ENCODE measurements at regions not wholly inside any gene's neighbourhood (a gene's known extent, or its start where the extent isn't known, plus 50 kb on each side); places are given as distances from the start of the nearest gene placed in this dataset.

DNA sequence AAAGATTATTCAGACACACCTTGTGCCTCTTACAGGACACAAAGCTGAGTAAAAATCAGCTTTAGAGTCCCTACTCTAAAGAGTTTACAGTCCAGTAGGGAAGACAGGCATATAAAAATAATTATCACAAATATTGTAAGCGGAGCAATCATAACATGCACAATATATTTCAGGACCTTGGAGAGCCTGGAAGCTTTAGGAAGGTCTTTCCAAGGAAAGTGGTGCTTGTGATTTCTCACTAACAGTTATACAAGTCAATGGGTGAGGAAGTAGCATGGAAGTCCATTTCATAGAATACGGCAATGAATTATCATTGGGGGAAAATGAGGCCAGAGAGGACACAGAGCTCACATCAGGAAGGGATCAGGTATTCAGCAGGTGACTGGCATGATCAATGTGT, 268.3 kb downstream of the C12orf50 start:
- TF ChIP-seq POLR2A (IDR thresholded peaks at IDR 0.05): no peak
- no peak for TF ChIP-seq EP300 (IDR thresholded peaks at IDR 0.05)
- TF ChIP-seq, protein P1, sequence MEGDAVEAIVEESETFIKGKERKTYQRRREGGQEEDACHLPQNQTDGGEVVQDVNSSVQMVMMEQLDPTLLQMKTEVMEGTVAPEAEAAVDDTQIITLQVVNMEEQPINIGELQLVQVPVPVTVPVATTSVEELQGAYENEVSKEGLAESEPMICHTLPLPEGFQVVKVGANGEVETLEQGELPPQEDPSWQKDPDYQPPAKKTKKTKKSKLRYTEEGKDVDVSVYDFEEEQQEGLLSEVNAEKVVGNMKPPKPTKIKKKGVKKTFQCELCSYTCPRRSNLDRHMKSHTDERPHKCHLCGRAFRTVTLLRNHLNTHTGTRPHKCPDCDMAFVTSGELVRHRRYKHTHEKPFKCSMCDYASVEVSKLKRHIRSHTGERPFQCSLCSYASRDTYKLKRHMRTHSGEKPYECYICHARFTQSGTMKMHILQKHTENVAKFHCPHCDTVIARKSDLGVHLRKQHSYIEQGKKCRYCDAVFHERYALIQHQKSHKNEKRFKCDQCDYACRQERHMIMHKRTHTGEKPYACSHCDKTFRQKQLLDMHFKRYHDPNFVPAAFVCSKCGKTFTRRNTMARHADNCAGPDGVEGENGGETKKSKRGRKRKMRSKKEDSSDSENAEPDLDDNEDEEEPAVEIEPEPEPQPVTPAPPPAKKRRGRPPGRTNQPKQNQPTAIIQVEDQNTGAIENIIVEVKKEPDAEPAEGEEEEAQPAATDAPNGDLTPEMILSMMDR (IDR thresholded peaks at IDR 0.05): no peak

Measured in upper lobe of left lung (tissue), 4 donors.